Stimulated activated CD4-positive, alpha-beta T cell treated with anti-CD3 and anti-CD28 coated beads, Interleukin-1b, Interleukin-23, amount 100 ng/mL, for 4 hours (primary cell): ENCODE measurements at regions not wholly inside any gene's neighbourhood (a gene's known extent, or its start where the extent isn't known, plus 50 kb on each side); places are given as distances from the start of the nearest gene placed in this dataset.

Experiments
- DNase-seq, 2 donors: peaks; one replicate each; pipeline ENCODE4 v3.0.0-alpha.2; 2020; ENCODE audit warnings: low read depth in 2 of 2

- DNase-seq = no peak
These were observed 71.3 kb downstream of the CPN2 start for GRCh38 chr3:194279701-194280360.

DNA sequence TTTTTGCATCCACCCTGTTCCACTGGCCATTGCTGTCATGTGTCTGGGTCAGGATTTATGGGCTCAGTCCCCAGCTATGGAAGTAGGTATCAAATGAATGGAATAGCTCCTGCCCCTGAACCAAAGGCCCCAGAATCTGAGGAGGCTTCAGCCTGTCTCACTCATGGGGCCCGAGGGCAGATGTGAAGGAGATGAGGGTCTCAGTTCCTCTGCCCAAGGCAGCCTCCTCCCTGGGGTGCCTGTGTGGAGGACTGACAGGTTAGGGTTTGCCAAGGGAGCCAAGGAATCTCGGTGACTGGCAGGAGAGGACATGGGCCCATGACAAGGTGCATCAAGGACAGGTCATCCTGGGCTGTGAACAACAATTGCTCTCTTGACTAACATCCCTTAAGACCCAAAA, 70.4 kb downstream of the CPN2 start:
- no peak for DNase-seq

DNA sequence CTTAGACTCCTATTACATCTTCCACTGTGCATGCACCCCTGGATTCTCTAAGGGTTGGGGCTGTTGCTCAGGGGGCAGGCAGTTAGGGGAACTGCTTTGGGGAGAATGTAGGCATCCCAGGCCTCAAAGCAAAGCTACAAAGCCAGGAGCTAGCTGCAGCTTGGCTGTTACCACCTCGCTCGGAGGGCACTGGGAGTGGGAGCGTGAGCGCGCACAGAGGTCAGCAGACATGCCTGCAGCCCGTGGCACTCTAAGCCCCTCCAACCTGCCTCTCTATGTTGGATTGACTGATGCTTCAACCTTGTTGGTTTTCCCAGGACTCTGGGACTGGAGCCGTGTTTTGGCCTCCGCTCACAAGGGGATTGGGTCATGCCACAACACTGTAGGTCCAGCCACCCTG, 69.8 kb downstream of the CPN2 start:
- no peak for DNase-seq

DNA sequence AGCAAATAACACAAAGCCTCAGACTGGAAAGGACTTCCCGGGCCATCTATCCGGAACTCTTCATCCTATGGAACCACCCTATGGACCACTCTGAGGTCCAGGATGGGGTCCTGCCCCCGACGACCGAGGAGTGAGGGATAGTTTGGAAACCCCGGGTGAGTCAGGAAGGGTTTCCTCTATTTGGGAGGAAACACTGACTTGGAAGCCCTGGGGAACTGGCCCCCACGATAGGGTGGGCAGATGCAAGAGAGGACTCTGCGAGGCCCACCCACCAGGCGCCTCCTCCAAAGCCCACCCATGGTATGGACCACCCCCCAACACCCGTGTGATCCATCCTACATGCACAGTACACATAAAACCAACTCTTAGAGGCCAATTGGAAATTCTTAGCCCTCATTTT, 69.4 kb downstream of the CPN2 start:
- no peak for DNase-seq

GRCh38 chr3:194282436-194283122, 68.5 kb downstream of the CPN2 start:
- no peak for DNase-seq

DNA sequence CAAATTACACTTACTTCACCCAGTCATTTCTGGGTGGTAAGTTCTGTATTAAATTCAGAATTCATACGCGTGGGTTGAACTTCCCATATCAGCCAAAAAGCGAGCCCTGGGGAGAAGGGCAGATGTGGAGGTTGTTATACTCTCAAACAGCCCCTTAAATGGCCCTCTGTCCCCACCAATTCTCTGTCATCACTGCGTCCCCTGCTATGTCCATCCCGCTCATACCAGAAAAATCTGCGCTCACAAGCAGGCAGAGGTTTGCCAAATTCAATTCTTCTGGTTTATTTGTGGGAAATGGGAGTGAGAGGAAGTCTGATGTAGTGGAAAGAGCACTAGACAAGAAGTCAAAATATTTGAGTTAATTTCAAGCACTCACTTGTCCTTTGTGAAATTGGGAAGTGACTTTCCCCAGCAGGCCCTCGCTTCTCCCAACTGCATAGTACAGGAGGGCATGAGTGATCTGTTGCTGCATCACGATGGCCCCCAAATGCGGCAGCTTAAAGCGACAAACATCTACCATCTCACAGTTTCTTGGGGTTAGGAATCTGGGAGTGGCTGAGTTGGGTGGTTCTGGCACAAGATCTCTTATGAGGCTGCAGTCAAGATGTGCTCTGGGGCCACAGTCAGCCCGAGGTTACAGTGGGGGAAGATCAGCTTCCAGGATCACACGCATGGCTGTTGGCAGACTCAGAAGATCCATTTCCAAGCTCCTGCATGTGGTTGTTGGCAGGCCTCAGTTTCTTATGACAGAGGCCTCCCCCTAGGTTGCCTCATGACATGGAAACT, 67.7 kb downstream of the CPN2 start:
- DNase-seq = no peak

DNA sequence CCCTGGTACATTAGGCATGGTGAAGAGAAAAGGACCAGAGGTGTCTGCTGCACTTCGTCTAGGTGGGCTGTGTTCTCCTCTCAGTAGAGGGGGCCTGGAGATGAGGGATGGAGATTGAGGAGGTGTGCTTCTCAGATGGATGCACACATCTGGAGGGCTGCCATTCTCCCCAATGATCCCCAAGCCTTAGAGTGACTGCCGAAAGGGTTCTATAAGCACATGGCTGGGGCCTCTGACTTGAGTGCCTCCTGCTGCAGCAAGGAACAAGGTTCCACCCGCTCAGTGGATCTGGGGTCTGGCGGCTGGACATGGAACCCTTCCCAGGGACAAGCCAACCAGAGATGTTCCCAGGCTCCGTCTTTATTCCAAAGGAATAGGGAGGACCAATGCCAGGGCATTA, 66.8 kb downstream of the CPN2 start:
- DNase-seq = no peak

DNA sequence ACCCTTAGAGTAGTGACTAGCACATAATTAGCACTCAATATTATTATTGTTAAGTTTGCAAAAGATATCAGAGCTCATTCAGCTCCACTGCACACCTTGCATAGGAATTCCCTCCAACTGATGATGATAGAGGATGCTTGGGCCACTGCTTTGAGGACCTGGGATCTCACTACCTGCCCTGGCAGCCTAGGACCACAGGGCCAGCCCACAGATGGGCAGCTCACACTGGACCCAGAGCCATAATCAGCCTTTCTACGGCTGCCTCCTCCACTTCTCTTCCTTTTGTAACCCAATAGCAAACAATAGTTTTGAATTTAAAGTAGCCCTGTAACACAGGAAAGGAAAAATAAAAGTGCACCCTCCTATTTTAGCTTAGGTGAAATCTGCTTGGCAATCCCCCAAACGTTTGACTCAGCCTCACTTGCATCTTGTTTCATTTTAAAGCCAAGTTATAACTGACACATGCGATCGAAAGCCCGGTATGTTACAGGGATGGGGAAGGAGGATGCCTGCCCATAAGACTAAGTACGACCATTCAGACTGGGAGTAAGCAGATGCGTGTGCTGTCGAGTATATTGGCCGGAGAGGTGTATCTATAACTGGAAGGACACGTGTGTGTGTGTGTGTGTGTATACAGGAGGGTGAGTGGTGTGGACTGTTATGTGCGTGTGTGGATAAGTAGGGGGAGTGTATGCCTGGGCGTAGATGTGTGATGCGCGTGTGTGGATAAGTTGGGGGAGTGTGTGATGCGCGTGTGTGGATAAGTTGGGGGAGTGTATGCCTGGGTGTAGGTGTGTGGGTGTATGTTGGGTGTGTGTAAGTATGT, 65.9 kb downstream of the CPN2 start:
- no peak for DNase-seq

GRCh38 chr3:194285850-194286197, 65.3 kb downstream of the CPN2 start:
- DNase-seq = no peak

GRCh38 chr3:194286375-194287146, 64.6 kb downstream of the CPN2 start:
- no peak for DNase-seq

DNA sequence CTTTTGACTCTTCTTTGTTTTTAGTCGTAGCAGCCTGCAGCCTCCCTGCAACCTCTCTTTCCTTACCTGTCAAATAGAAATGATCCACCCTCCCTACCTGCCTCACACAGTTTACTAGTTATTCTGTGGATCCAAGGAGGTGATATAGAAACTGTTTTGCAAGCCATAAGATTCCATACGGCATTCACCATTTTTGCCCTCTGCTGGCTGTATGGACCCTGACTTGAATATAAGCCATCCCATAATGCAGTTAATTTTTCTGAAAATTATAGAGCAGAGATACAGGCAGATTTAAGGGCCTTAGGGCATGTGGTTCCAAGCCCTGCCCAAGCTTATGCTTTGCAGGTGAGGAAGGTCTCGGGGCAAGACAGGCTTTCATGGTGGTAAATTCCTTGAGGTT, 63.8 kb downstream of the CPN2 start:
- DNase-seq = no peak

- no peak for DNase-seq
These were observed 63.0 kb downstream of the CPN2 start for GRCh38 chr3:194287977-194288706.
